Thyroid gland (tissue), 4 donors: ENCODE measurements at regions not wholly inside any gene's neighbourhood (a gene's known extent, or its start where the extent isn't known, plus 50 kb on each side); places are given as distances from the start of the nearest gene placed in this dataset.

Experiments used
- DNase-seq, 2 donors: peaks; one replicate each; pipeline ENCODE4 v3.0.0-alpha.2; 2019
- H3K27ac ChIP-seq, 3 donors: fragments of 200-600 bp; sonication (generic); 1 replicate in 2 of 3; 2 replicates in 1 of 3; pipeline ENCODE4 v1.5.1; 2016 to 2019; ENCODE audit warnings: mild to moderate bottlenecking in 1 of 3, moderate library complexity in 1 of 3
- H3K27me3 ChIP-seq: fragments of 200-600 bp; sonication (generic); one replicate; pipeline ENCODE4 v1.5.1; 2019
- H3K36me3 ChIP-seq, 2 donors: fragments of 200-600 bp; sonication (generic); one replicate each; pipeline ENCODE4 v1.5.1; 2016 to 2019
- H3K4me1 ChIP-seq, 2 donors: fragments of 200-600 bp; sonication (generic); one replicate each; pipeline ENCODE4 v1.5.1; 2017 to 2019
- H3K4me3 ChIP-seq, 3 donors: fragments of 200-600 bp; sonication (generic); replicated peaks in 1 of 3; 1 replicate in 2 of 3; 2 replicates in 1 of 3; pipeline ENCODE4 v1.5.1; 2016; ENCODE audit warnings: mild to moderate bottlenecking in 1 of 3
- H3K9me3 ChIP-seq: fragments of 200-600 bp; sonication (generic); one replicate; pipeline ENCODE4 v1.5.1; 2017
- CTCF ChIP-seq, 6 experiments: fragments of 200-600 bp in 3 of 6; fragments of 450-650 bp in 3 of 6; sonication (generic) in 3 of 6; IDR thresholded peaks; one replicate each; pipeline ENCODE4 v1.5.1; 2016 to 2019; ENCODE audit warnings: antibody characterized with exemption in 6 of 6, mild to moderate bottlenecking in 2 of 6, inconsistent platforms in 1 of 6, moderate library complexity in 1 of 6
- POLR2A ChIP-seq, 2 donors: fragments of 450-650 bp; IDR thresholded peaks; one replicate each; pipeline ENCODE4 v1.6.1; 2017; ENCODE audit warnings: antibody characterized with exemption in 2 of 2, mild to moderate bottlenecking in 2 of 2, moderate library complexity in 1 of 2
- WGBS, 2 donors: methylation state at CpG; one replicate each; pipeline ENCODE4 v1.1.5; 2017; 5-methylcytosine and 5-hydroxymethylcytosine counted together
- intact Hi-C: fragments of 100-400 bp; cut with DNase I; formaldehyde crosslinking; loops from one replicate; pipeline ENCODE4 v1.15.1; 2023

DNA sequence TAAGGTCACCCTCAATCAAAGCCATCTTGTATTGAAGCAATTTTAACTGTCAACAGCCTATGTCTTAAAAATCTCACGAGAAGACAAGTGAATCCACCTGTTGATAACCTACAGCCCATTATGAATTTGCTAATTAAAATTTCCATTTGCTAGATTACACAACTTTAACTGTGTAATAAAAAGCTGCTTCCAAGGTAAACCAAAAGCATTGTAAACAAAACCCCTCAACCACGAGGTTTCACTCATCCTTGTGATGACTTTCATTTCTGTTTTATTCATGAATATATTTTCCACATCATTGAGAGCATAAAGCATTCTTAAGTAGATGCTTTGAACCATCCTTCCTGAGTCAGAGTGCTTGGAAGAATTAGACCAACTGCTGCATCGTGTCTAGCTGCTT lies 217.5 kb upstream of the GYPA start:
- no peak overlapping the region for H3K4me3 ChIP-seq
- intact Hi-C loops, result no loop called here
- H3K27me3 ChIP-seq, result no peaks in the 10 kb centered on the region
- DNase-seq, result no peak
- TF ChIP-seq POLR2A (IDR thresholded peaks at IDR 0.05) (no peak), CTCF (IDR thresholded peaks at IDR 0.05) (no peak)
- H3K9me3 ChIP-seq, result no peaks in the 10 kb centered on the region
- no peaks in the 10 kb centered on the region for H3K4me1 ChIP-seq
- 56 to 61% methylated on average over 3 of the region's 3 CpGs for WGBS, 2 donors
- no peaks in the 10 kb centered on the region for H3K36me3 ChIP-seq
- H3K27ac ChIP-seq, result no peak overlapping the region

DNA sequence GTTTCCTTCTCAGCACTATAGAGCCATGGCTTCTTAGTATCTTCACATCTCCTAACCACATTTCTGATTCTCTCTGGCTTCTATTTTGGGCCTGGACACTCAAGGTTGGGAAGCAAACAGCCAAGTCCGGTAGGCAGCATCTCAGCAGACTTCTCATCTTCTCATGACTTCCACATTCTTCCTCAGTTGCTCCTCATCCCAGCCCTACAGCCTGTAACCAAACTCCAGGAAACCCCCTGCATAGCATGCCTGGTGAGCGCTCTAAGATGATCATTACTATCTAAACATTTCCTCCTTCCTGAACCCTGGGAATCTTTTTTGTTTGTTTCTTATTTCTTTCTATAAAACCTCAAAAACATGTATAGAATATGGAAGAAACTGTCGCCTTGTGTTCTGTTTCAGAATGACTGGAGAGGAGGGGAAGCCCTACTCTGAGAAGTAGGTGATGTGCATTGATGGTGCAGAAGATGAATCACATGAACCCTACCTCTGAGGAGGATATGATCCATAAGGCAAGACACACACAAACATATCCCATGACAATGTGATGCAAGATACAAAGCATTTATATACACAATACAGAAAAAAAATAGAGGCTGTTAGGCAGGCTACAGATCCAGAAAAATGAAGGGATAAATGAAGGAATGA lies 219.8 kb upstream of the GYPA start:
- WGBS, 2 donors, result 89% methylated on average over 3 of the region's 3 CpGs
- H3K27me3 ChIP-seq, result no peaks in the 10 kb centered on the region

GRCh38 chr4:144362366-144362765 lies 221.8 kb upstream of the GYPA start:
- intact Hi-C loops, result no loop called here
- no peak overlapping the region for H3K27ac ChIP-seq
- no peaks in the 10 kb centered on the region for H3K36me3 ChIP-seq
- H3K9me3 ChIP-seq, result no peaks in the 10 kb centered on the region
- no peak overlapping the region for H3K4me3 ChIP-seq
- H3K4me1 ChIP-seq, result no peaks in the 10 kb centered on the region
- no peaks in the 10 kb centered on the region for H3K27me3 ChIP-seq
- TF ChIP-seq CTCF (IDR thresholded peaks at IDR 0.05), result no peak
- TF ChIP-seq POLR2A (IDR thresholded peaks at IDR 0.05), result no peak
- DNase-seq, result no peak

More for the DNA sequence above, 219.8 kb upstream of the GYPA start:
- Histone ChIP-seq H3K4me3 (no peak overlapping the region), H3K27ac (no peak overlapping the region), H3K9me3 (no peaks in the 10 kb centered on the region), H3K4me1 (no peaks in the 10 kb centered on the region), H3K36me3 (no peaks in the 10 kb centered on the region)
- no peak for TF ChIP-seq POLR2A (IDR thresholded peaks at IDR 0.05)
- no peak for TF ChIP-seq CTCF (IDR thresholded peaks at IDR 0.05)
- DNase-seq, result no peak
- intact Hi-C loops, result no loop called here

DNA sequence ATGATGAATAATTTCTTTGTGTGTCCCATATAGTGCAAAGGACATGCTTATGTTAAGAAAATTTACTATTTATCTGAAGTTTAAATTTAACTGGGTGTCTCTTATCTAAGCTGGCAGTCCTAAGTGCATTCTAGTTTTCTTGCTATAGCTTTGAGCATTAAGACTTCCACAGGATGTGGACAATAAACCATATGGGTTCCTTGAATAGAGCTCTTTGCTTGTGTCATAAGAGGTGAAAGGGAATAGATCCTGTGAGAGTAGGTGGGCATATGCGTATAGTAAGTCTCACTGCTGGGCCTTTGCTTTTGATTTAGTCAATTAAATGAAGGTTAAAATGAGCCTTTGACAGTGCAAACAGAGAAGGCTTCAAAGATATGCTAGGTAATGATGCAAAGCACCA lies 223.4 kb upstream of the GYPA start:
- no peak overlapping the region for H3K4me3 ChIP-seq
- no peak for DNase-seq
- intact Hi-C loops, result no loop called here
- H3K4me1 ChIP-seq, result no peaks in the 10 kb centered on the region
- H3K27ac ChIP-seq, result no peak overlapping the region
- no peak for TF ChIP-seq POLR2A (IDR thresholded peaks at IDR 0.05)
- no peak for TF ChIP-seq CTCF (IDR thresholded peaks at IDR 0.05)
- H3K9me3 ChIP-seq, result no peaks in the 10 kb centered on the region
- 82 to 92% methylated on average over 1 of the region's 1 CpG for WGBS, 2 donors
- no peaks in the 10 kb centered on the region for H3K27me3 ChIP-seq
- no peaks in the 10 kb centered on the region for H3K36me3 ChIP-seq

DNA sequence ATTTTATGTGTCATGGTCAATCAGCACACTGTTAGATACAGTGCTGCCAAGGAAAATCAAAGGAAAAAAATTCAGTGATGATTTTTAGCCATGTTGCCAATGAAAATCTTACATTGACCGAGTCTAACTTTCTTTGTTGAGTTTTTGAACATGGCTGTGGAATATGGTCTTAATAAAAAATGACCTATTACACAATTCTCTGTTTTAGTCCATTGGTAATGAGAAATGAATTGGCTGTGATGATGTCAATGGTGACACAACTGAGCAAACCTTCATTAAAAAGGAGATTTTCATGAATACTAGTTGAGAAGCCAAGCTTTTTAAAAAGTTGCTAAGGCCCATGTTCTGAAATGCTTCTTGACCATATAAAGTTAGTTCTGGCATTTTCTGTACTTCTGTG lies 225.9 kb upstream of the GYPA start:
- intact Hi-C loops, result no loop called here
- TF ChIP-seq CTCF (IDR thresholded peaks at IDR 0.05) (no peak), POLR2A (IDR thresholded peaks at IDR 0.05) (no peak)
- Histone ChIP-seq H3K9me3 (no peaks in the 10 kb centered on the region), H3K27me3 (no peaks in the 10 kb centered on the region), H3K4me1 (no peaks in the 10 kb centered on the region), H3K4me3 (no peak overlapping the region), H3K27ac (no peak overlapping the region), H3K36me3 (no peaks in the 10 kb centered on the region)
- DNase-seq, result no peak
- 76 to 78% methylated on average over 1 of the region's 1 CpG for WGBS, 2 donors
